ENCODE measurements at regions not wholly inside any gene's neighbourhood (a gene's known extent, or its start where the extent isn't known, plus 50 kb on each side); places are given as distances from the start of the nearest gene placed in this dataset.
"Not testable (repeated sequence)": the region's sequence is repeated elsewhere in the genome, so short reads cannot be mapped to it uniquely, and the experiment has no call there.

GRCh38 chr12:74595696-74596095, 58.1 kb downstream of the ATXN7L3B start:
- peaks cover 10% of the 10 kb centered on the region for H3K9me3 Mint-ChIP-seq (ENCODE audit: low read depth)
- H3K36me3 Mint-ChIP-seq (ENCODE audit: insufficient read depth), result peaks cover 4% of the 10 kb centered on the region
- no peak for DNase-seq (ENCODE audit: low spot score, unreplicated experiment)
- TF ChIP-seq CTCF (IDR thresholded peaks at IDR 0.05; ENCODE audit: unreplicated experiment), result no peak
- H3K27me3 Mint-ChIP-seq, result no peaks in the 10 kb centered on the region
- peaks cover 5% of the 10 kb centered on the region for H3K4me1 Mint-ChIP-seq (ENCODE audit: low read depth)
- H3K27ac Mint-ChIP-seq, result peak overlapping the region; percentile 25
- H3K4me3 Mint-ChIP-seq (ENCODE audit: low read depth), result no peak overlapping the region

- no peak overlapping the region for H3K4me3 Mint-ChIP-seq (ENCODE audit: low read depth)
- DNase-seq (ENCODE audit: low spot score, unreplicated experiment), result no peak
- H3K27me3 Mint-ChIP-seq, result no peaks in the 10 kb centered on the region
- no peak overlapping the region for H3K27ac Mint-ChIP-seq
- H3K4me1 Mint-ChIP-seq (ENCODE audit: low read depth), result peaks cover 9% of the 10 kb centered on the region
- H3K36me3 Mint-ChIP-seq (ENCODE audit: insufficient read depth), result peaks cover 4% of the 10 kb centered on the region
- peaks cover 16% of the 10 kb centered on the region for H3K9me3 Mint-ChIP-seq (ENCODE audit: low read depth)
- no peak for TF ChIP-seq CTCF (IDR thresholded peaks at IDR 0.05; ENCODE audit: unreplicated experiment)
Measured at GRCh38 chr12:74598819-74599218, 61.2 kb downstream of the ATXN7L3B start.

GRCh38 chr12:74599932-74600331, 62.3 kb downstream of the ATXN7L3B start:
- no peak for DNase-seq (ENCODE audit: low spot score, unreplicated experiment)
- Mint-ChIP-seq H3K36me3 (ENCODE audit: insufficient read depth) (peaks cover 4% of the 10 kb centered on the region), H3K27ac (no peak overlapping the region), H3K4me3 (ENCODE audit: low read depth) (no peak overlapping the region), H3K4me1 (ENCODE audit: low read depth) (peaks cover 9% of the 10 kb centered on the region), H3K27me3 (no peaks in the 10 kb centered on the region), H3K9me3 (ENCODE audit: low read depth) (peaks cover 16% of the 10 kb centered on the region)
- no peak for TF ChIP-seq CTCF (IDR thresholded peaks at IDR 0.05; ENCODE audit: unreplicated experiment)

- not testable (repeated sequence) for H3K36me3 Mint-ChIP-seq (ENCODE audit: insufficient read depth); H3K27me3 Mint-ChIP-seq; H3K27ac Mint-ChIP-seq; DNase-seq (ENCODE audit: low spot score, unreplicated experiment); H3K4me3 Mint-ChIP-seq (ENCODE audit: low read depth); H3K4me1 Mint-ChIP-seq (ENCODE audit: low read depth)
- H3K9me3 Mint-ChIP-seq (ENCODE audit: low read depth), result peaks cover 16% of the 10 kb centered on the region
Measured at GRCh38 chr12:74600817-74601216, 63.2 kb downstream of the ATXN7L3B start.

GRCh38 chr12:74602881-74603672, 65.4 kb downstream of the ATXN7L3B start:
- peaks cover 16% of the 10 kb centered on the region for H3K9me3 Mint-ChIP-seq (ENCODE audit: low read depth)
- DNase-seq (ENCODE audit: low spot score, unreplicated experiment), result no peak
- no peak for TF ChIP-seq CTCF (IDR thresholded peaks at IDR 0.05; ENCODE audit: unreplicated experiment)
- H3K4me1 Mint-ChIP-seq (ENCODE audit: low read depth), result peaks cover 4% of the 10 kb centered on the region
- no peak overlapping the region for H3K4me3 Mint-ChIP-seq (ENCODE audit: low read depth)
- H3K27me3 Mint-ChIP-seq, result no peaks in the 10 kb centered on the region
- no peak overlapping the region for H3K27ac Mint-ChIP-seq
- H3K36me3 Mint-ChIP-seq (ENCODE audit: insufficient read depth), result peaks cover 4% of the 10 kb centered on the region

- Mint-ChIP-seq H3K9me3 (ENCODE audit: low read depth) (no peaks in the 10 kb centered on the region), H3K4me3 (ENCODE audit: low read depth) (no peak overlapping the region), H3K36me3 (ENCODE audit: insufficient read depth) (no peaks in the 10 kb centered on the region), H3K4me1 (ENCODE audit: low read depth) (peaks cover 3% of the 10 kb centered on the region), H3K27me3 (no peaks in the 10 kb centered on the region), H3K27ac (no peak overlapping the region)
- TF ChIP-seq CTCF (IDR thresholded peaks at IDR 0.05; ENCODE audit: unreplicated experiment), result no peak
- DNase-seq (ENCODE audit: low spot score, unreplicated experiment), result no peak
Measured at GRCh38 chr12:74608231-74608775, 70.7 kb downstream of the ATXN7L3B start.
